B cell (primary cell): ENCODE measurements at regions not wholly inside any gene's neighbourhood (a gene's known extent, or its start where the extent isn't known, plus 50 kb on each side); places are given as distances from the start of the nearest gene placed in this dataset.

ENCODE experiments used
- EZH2 ChIP-seq: IDR thresholded peaks from 2 replicates; pipeline ENCODE4 v1.6.1; 2012; ENCODE audit warnings: borderline replicate concordance, low read depth, mild to moderate bottlenecking, moderate library complexity, low read length; ENCODE audit not compliant: insufficient read depth, poor library complexity, severe bottlenecking
- TF ChIP-seq, protein P1 (sequence below): fragments of 200-600 bp; IDR thresholded peaks from one replicate; pipeline ENCODE4 v1.8.0; 2022; ENCODE audit warnings: antibody characterized with exemption, mild to moderate bottlenecking

DNA sequence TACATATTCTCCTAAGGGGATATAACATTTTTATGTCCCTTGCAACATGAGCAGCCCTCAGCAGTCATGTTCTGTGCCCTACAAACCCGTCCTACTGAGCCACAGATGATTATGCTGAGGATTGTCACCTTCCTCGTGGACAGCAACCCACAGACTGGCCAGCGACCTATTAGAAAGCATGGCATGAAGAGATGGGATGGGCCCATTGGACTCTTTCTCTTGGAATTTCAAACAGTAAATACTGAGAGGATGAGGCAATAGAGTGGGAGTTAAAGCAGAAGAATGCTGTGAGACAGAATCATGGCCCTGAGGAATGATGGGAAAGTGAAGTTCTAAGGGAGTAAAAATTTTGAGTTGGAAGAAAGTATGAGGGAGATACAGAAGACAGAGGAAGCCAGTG is 149.9 kb upstream of the BTG1 start:
- no peak for TF ChIP-seq EZH2
- TF ChIP-seq, protein P1, sequence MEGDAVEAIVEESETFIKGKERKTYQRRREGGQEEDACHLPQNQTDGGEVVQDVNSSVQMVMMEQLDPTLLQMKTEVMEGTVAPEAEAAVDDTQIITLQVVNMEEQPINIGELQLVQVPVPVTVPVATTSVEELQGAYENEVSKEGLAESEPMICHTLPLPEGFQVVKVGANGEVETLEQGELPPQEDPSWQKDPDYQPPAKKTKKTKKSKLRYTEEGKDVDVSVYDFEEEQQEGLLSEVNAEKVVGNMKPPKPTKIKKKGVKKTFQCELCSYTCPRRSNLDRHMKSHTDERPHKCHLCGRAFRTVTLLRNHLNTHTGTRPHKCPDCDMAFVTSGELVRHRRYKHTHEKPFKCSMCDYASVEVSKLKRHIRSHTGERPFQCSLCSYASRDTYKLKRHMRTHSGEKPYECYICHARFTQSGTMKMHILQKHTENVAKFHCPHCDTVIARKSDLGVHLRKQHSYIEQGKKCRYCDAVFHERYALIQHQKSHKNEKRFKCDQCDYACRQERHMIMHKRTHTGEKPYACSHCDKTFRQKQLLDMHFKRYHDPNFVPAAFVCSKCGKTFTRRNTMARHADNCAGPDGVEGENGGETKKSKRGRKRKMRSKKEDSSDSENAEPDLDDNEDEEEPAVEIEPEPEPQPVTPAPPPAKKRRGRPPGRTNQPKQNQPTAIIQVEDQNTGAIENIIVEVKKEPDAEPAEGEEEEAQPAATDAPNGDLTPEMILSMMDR, result no peak
